ENCODE measurements at regions not wholly inside any gene's neighbourhood (a gene's known extent, or its start where the extent isn't known, plus 50 kb on each side); places are given as distances from the start of the nearest gene placed in this dataset.

- TF ChIP-seq CTCF (IDR thresholded peaks at IDR 0.05; ENCODE audit: low read depth, low read length, missing input control) (no peak), EGR1 (IDR thresholded peaks at IDR 0.05; ENCODE audit: low read depth in 2 of 2) (no peak), ATF3 (IDR thresholded peaks at IDR 0.05) (no peak), YY1 (IDR thresholded peaks at IDR 0.05) (no peak), TAF1 (conservative IDR thresholded peaks at IDR 0.05) (no peak), JUND (IDR thresholded peaks at IDR 0.05) (no peak)
- TF ChIP-seq, protein P1, sequence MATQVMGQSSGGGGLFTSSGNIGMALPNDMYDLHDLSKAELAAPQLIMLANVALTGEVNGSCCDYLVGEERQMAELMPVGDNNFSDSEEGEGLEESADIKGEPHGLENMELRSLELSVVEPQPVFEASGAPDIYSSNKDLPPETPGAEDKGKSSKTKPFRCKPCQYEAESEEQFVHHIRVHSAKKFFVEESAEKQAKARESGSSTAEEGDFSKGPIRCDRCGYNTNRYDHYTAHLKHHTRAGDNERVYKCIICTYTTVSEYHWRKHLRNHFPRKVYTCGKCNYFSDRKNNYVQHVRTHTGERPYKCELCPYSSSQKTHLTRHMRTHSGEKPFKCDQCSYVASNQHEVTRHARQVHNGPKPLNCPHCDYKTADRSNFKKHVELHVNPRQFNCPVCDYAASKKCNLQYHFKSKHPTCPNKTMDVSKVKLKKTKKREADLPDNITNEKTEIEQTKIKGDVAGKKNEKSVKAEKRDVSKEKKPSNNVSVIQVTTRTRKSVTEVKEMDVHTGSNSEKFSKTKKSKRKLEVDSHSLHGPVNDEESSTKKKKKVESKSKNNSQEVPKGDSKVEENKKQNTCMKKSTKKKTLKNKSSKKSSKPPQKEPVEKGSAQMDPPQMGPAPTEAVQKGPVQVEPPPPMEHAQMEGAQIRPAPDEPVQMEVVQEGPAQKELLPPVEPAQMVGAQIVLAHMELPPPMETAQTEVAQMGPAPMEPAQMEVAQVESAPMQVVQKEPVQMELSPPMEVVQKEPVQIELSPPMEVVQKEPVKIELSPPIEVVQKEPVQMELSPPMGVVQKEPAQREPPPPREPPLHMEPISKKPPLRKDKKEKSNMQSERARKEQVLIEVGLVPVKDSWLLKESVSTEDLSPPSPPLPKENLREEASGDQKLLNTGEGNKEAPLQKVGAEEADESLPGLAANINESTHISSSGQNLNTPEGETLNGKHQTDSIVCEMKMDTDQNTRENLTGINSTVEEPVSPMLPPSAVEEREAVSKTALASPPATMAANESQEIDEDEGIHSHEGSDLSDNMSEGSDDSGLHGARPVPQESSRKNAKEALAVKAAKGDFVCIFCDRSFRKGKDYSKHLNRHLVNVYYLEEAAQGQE (IDR thresholded peaks at IDR 0.05): no peak
- TF ChIP-seq, protein P2, sequence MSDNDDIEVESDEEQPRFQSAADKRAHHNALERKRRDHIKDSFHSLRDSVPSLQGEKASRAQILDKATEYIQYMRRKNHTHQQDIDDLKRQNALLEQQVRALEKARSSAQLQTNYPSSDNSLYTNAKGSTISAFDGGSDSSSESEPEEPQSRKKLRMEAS (IDR thresholded peaks at IDR 0.05): no peak
Measured at GRCh38 chr2:176699098-176699497, 429.9 kb downstream of the MTX2 start.
